WTC11 (cell line): ENCODE measurements at regions not wholly inside any gene's neighbourhood (a gene's known extent, or its start where the extent isn't known, plus 50 kb on each side); places are given as distances from the start of the nearest gene placed in this dataset.

Experiments
- ATAC-seq: fragments of 200-7000 bp; cut with Tn5 transposase; 2 replicates; pipeline ENCODE4 v1.10.0; 2021; ENCODE audit warnings: mild to moderate bottlenecking, moderate library complexity
- CTCF ChIA-PET: fragments of 300-600 bp; sonication (Branson Sonifier 250); formaldehyde crosslinking; loops from one replicate; lab custom pipeline; 2021; ENCODE audit warnings: antibody characterized with exemption; lab: Charles Lee
- POLR2A ChIA-PET: fragments of 350-600 bp; sonication (Branson Sonifier 250); formaldehyde crosslinking; loops from one replicate; lab custom pipeline; 2021; ENCODE audit warnings: antibody characterized with exemption; lab: Charles Lee
- DNase-seq: peaks from one replicate; pipeline ENCODE4 v3.0.0; 2021; ENCODE audit warnings: low spot score
- H3K27ac Mint-ChIP-seq: 2 replicates; pipeline ENCODE4 v1.8.0; 2021; ENCODE audit warnings: mixed read lengths
- H3K27me3 Mint-ChIP-seq: 2 replicates; pipeline ENCODE4 v1.8.0; 2021; ENCODE audit warnings: low read depth, mild to moderate bottlenecking, moderate library complexity, mixed read lengths
- H3K36me3 Mint-ChIP-seq: 2 replicates; pipeline ENCODE4 v1.8.0; 2021; ENCODE audit warnings: mixed read lengths
- H3K4me1 Mint-ChIP-seq: 2 replicates; pipeline ENCODE4 v1.8.0; 2022; ENCODE audit warnings: mixed read lengths
- H3K4me3 Mint-ChIP-seq: 2 replicates; pipeline ENCODE4 v1.8.0; 2021; ENCODE audit warnings: mild to moderate bottlenecking, moderate library complexity, mixed read lengths
- H3K9me3 Mint-ChIP-seq: 2 replicates; pipeline ENCODE4 v1.8.0; 2021; ENCODE audit warnings: mixed read lengths
- AFF4 ChIP-seq: sonication (generic); formaldehyde crosslinking; IDR thresholded peaks from 2 replicates; pipeline ENCODE4 v1.8.1; 2023; ENCODE audit warnings: mild to moderate bottlenecking, missing genetic modification reagents, borderline replicate concordance
- AR ChIP-seq: fragments of 250-450 bp; sonication (Bioruptor Pico); IDR thresholded peaks from 2 replicates; pipeline ENCODE4 v1.9.0; 2021; ENCODE audit warnings: mild to moderate bottlenecking
- CTCF ChIP-seq: fragments of 200-600 bp; IDR thresholded peaks from 2 replicates; pipeline ENCODE4 v1.8.0; 2022; ENCODE audit warnings: antibody characterized with exemption
- E2F5 ChIP-seq: sonication (generic); formaldehyde crosslinking; IDR thresholded peaks from 2 replicates; pipeline ENCODE4 v1.8.1; 2022; ENCODE audit warnings: mild to moderate bottlenecking, moderate library complexity, missing genetic modification reagents
- ESRRA ChIP-seq: sonication (generic); formaldehyde crosslinking; IDR thresholded peaks from 2 replicates; pipeline ENCODE4 v1.8.1; 2022; ENCODE audit warnings: mild to moderate bottlenecking, missing genetic modification reagents, borderline replicate concordance
- IRF1 ChIP-seq: sonication (generic); formaldehyde crosslinking; IDR thresholded peaks from 2 replicates; pipeline ENCODE4 v1.8.0; 2023; ENCODE audit warnings: missing genetic modification reagents
- IRF2 ChIP-seq: sonication (generic); formaldehyde crosslinking; IDR thresholded peaks from 2 replicates; pipeline ENCODE4 v1.8.0; 2022; ENCODE audit warnings: low read depth, missing genetic modification reagents, borderline replicate concordance
- JAZF1 ChIP-seq: fragments of 250-450 bp; sonication (Bioruptor Pico); IDR thresholded peaks from 2 replicates; pipeline ENCODE4 v1.9.0; 2021; ENCODE audit warnings: moderate library complexity, mild to moderate bottlenecking, inconsistent platforms
- MLX ChIP-seq: sonication (generic); formaldehyde crosslinking; IDR thresholded peaks from 2 replicates; pipeline ENCODE4 v1.8.1; 2023; ENCODE audit warnings: mild to moderate bottlenecking, missing genetic modification reagents, moderate library complexity
- MXD4 ChIP-seq: fragments of 250-450 bp; sonication (Bioruptor Pico); IDR thresholded peaks from 2 replicates; pipeline ENCODE4 v1.8.0; 2021; ENCODE audit warnings: mild to moderate bottlenecking, moderate library complexity, borderline replicate concordance
- NFYB ChIP-seq: sonication (generic); formaldehyde crosslinking; conservative IDR thresholded peaks from 2 replicates; pipeline ENCODE4 v1.8.0; 2022; ENCODE audit warnings: low read depth, missing genetic modification reagents
- SMAD4 ChIP-seq: sonication (generic); formaldehyde crosslinking; IDR thresholded peaks from 2 replicates; pipeline ENCODE4 v1.8.0; 2022; ENCODE audit warnings: mild to moderate bottlenecking, missing genetic modification reagents
- TEAD1 ChIP-seq: sonication (generic); formaldehyde crosslinking; IDR thresholded peaks from 2 replicates; pipeline ENCODE4 v1.8.0; 2022; ENCODE audit warnings: mild to moderate bottlenecking, missing genetic modification reagents
- TP53 ChIP-seq: sonication (generic); formaldehyde crosslinking; IDR thresholded peaks from 2 replicates; pipeline ENCODE4 v1.8.1; 2023; ENCODE audit warnings: mild to moderate bottlenecking, missing genetic modification reagents
- ZNF219 ChIP-seq: sonication (generic); formaldehyde crosslinking; IDR thresholded peaks from 2 replicates; pipeline ENCODE4 v1.8.0; 2023; ENCODE audit warnings: missing genetic modification reagents, mild to moderate bottlenecking, borderline replicate concordance
- ZNF317 ChIP-seq: sonication (generic); formaldehyde crosslinking; IDR thresholded peaks from 2 replicates; pipeline ENCODE4 v1.8.1; 2023; ENCODE audit warnings: low read depth, mild to moderate bottlenecking, moderate library complexity, missing genetic modification reagents, borderline replicate concordance
- ZNF423 ChIP-seq: fragments of 250-450 bp; sonication (Bioruptor Pico); IDR thresholded peaks from 2 replicates; pipeline ENCODE4 v2.1.2; 2022; ENCODE audit warnings: mild to moderate bottlenecking, moderate library complexity
- ZNF425 ChIP-seq: fragments of 250-450 bp; sonication (Bioruptor Pico); conservative IDR thresholded peaks from 2 replicates; pipeline ENCODE4 v1.9.0; 2021; ENCODE audit warnings: mild to moderate bottlenecking

- no peak for TF ChIP-seq IRF1 (CRISPR knock-in tag)
- no peak for TF ChIP-seq TP53
- TF ChIP-seq ZNF423 (CRISPR knock-in tag) = no peak
- TF ChIP-seq ZNF425 (CRISPR knock-in tag) = no peak
- no peak for TF ChIP-seq MXD4 (CRISPR knock-in tag)
- TF ChIP-seq ZNF219 = no peak
- TF ChIP-seq AFF4 = no peak
- no peak for TF ChIP-seq JAZF1 (CRISPR knock-in tag)
- no peak for TF ChIP-seq ESRRA (CRISPR knock-in tag)
- no peak for TF ChIP-seq IRF2 (CRISPR knock-in tag)
These were observed 149.6 kb downstream of the PTPRU start (continued) for GRCh38 chr1:29385966-29386365.

- POLR2A ChIA-PET = no interaction called here
- H3K4me3 Mint-ChIP-seq = no peak overlapping the region
- H3K27me3 Mint-ChIP-seq = peaks cover 3% of the 10 kb centered on the region; the same call in 1 of the 2 replicates
- H3K4me1 Mint-ChIP-seq = peaks cover 8% of the 10 kb centered on the region
- H3K27ac Mint-ChIP-seq = no peak overlapping the region
- no peak for ATAC-seq
- peaks cover 4% of the 10 kb centered on the region; the same call in 1 of the 2 replicates for H3K36me3 Mint-ChIP-seq
- H3K9me3 Mint-ChIP-seq = peaks cover 14% of the 10 kb centered on the region
- TF ChIP-seq TP53 (no peak), SMAD4 (CRISPR knock-in tag) (no peak), E2F5 (CRISPR knock-in tag) (no peak), CTCF (no peak), MLX (CRISPR knock-in tag) (no peak), TEAD1 (CRISPR knock-in tag) (no peak), ZNF317 (CRISPR knock-in tag) (no peak), NFYB (no peak), AR (CRISPR knock-in tag) (no peak)
- no peak for DNase-seq
- CTCF ChIA-PET = interaction anchor here (0.8 to 2.0 kb wide), 3 partner anchors 12 to 44 kb away, joined by 3 to 7 read pairs (median 5); no protein-coding TSS in a partner anchor
These were observed 148.2 kb downstream of the PTPRU start for GRCh38 chr1:29384496-29385015.
